Inflammatory macrophage (primary cell): ENCODE measurements at regions not wholly inside any gene's neighbourhood (a gene's known extent, or its start where the extent isn't known, plus 50 kb on each side); places are given as distances from the start of the nearest gene placed in this dataset.

ENCODE experiments used
- DNase-seq, 2 donors: peaks; one replicate each; pipeline ENCODE4 v3.0.0-alpha.2; 2020 to 2022

- DNase-seq, result no peak
Measured at GRCh38 chr2:151083856-151084795, 177.5 kb downstream of the RBM43 start.

GRCh38 chr2:151078889-151079288, 182.8 kb downstream of the RBM43 start:
- DNase-seq, result no peak

GRCh38 chr2:151071906-151072305, 189.8 kb downstream of the RBM43 start:
- no peak for DNase-seq

GRCh38 chr2:151071382-151071781, 190.3 kb downstream of the RBM43 start:
- peak in 1 of 2 donors; percentile 2 for DNase-seq

- no peak for DNase-seq
Measured at GRCh38 chr2:151070253-151070652, 191.4 kb downstream of the RBM43 start.

- DNase-seq, result no peak
Measured at GRCh38 chr2:151067658-151068369, 193.8 kb downstream of the RBM43 start.

- DNase-seq, result no peak
Measured at GRCh38 chr2:151063271-151063670, 198.4 kb downstream of the RBM43 start.

- DNase-seq, result no peak
Measured at GRCh38 chr2:151060287-151060686, 201.4 kb downstream of the RBM43 start.

- DNase-seq, result peak; percentile 36 to 87
Measured at GRCh38 chr2:151056870-151057269, 204.8 kb downstream of the RBM43 start.

- peak in 1 of 2 donors; percentile 8 for DNase-seq
Measured at GRCh38 chr2:151053661-151053990, 208.0 kb downstream of the RBM43 start.

GRCh38 chr2:151052850-151053660, 208.6 kb downstream of the RBM43 start:
- no peak for DNase-seq

GRCh38 chr2:151051574-151052220, 210.0 kb downstream of the RBM43 start:
- DNase-seq, result peak; percentile 46 to 72

GRCh38 chr2:151049746-151050145, 211.9 kb downstream of the RBM43 start:
- DNase-seq, result no peak

GRCh38 chr2:151048331-151049054, 213.2 kb downstream of the RBM43 start:
- no peak for DNase-seq

- DNase-seq, result no peak
Measured at GRCh38 chr2:151043484-151043883, 218.2 kb downstream of the RBM43 start.

GRCh38 chr2:151042964-151043363, 218.7 kb downstream of the RBM43 start:
- no peak for DNase-seq

GRCh38 chr2:151040039-151040438, 221.6 kb downstream of the RBM43 start:
- DNase-seq, result no peak

GRCh38 chr2:151038516-151038915, 223.1 kb downstream of the RBM43 start:
- no peak for DNase-seq

GRCh38 chr2:151037434-151037833, 224.2 kb downstream of the RBM43 start:
- DNase-seq, result no peak

GRCh38 chr2:151033271-151034248, 228.1 kb downstream of the RBM43 start:
- no peak for DNase-seq
